ENCODE measurements at regions not wholly inside any gene's neighbourhood (a gene's known extent, or its start where the extent isn't known, plus 50 kb on each side); places are given as distances from the start of the nearest gene placed in this dataset.

DNA sequence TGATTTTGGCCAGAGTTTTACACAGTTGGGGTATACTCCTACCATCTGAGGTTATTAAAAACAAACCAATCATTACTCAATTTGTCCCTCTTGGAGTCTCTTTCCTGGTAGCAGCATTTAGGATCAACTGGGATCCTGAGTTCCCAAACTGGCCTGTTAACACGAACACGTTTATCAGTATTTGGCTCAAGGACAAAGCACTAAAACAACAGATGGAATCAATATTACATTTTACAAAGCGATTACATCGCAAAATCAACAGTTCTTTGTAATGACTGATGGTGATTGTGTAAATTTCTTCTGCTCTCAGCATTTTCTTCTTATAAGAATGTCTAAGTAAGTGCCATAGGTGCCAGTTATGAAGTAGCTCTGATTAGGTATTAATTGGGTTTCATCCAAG, 582.9 kb upstream of the ANKRD30A start:
- TF ChIP-seq, protein P1, sequence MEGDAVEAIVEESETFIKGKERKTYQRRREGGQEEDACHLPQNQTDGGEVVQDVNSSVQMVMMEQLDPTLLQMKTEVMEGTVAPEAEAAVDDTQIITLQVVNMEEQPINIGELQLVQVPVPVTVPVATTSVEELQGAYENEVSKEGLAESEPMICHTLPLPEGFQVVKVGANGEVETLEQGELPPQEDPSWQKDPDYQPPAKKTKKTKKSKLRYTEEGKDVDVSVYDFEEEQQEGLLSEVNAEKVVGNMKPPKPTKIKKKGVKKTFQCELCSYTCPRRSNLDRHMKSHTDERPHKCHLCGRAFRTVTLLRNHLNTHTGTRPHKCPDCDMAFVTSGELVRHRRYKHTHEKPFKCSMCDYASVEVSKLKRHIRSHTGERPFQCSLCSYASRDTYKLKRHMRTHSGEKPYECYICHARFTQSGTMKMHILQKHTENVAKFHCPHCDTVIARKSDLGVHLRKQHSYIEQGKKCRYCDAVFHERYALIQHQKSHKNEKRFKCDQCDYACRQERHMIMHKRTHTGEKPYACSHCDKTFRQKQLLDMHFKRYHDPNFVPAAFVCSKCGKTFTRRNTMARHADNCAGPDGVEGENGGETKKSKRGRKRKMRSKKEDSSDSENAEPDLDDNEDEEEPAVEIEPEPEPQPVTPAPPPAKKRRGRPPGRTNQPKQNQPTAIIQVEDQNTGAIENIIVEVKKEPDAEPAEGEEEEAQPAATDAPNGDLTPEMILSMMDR (IDR thresholded peaks at IDR 0.05; ENCODE audit: low read length), result no peak
- TF ChIP-seq EZH2 (optimal IDR thresholded peaks at IDR 0.05; ENCODE audit: low read depth, low read length) (no peak), EZH2phosphoT487 (IDR thresholded peaks at IDR 0.05; ENCODE audit: low read length) (no peak)

Measured in MM.1S (cell line).